IMR-90 (cell line): ENCODE measurements at regions not wholly inside any gene's neighbourhood (a gene's known extent, or its start where the extent isn't known, plus 50 kb on each side); places are given as distances from the start of the nearest gene placed in this dataset.

Experiments used
- ATAC-seq: fragments of 200-7000 bp; cut with Tn5 transposase; 2 replicates; pipeline ENCODE4 v1.9.1; 2020; ENCODE audit warnings: low read depth, mild to moderate bottlenecking, moderate library complexity
- BruUV-seq: library from RNA; stranded (reverse); fragments of 400-500 nt; replicated peaks from 2 replicates; lab custom pipeline; 2021; lab: Mats Ljungman, UMichigan
- CTCF ChIA-PET: fragments of 300-600 bp; formaldehyde crosslinking; extraction: SDS; loops from one replicate; lab custom pipeline; 2021; ENCODE audit warnings: antibody characterized with exemption; lab: Yijun Ruan, JAX
- POLR2A ChIA-PET: fragments of 300-600 bp; sonication (Branson Sonifier 250); formaldehyde crosslinking; loops from one replicate; lab custom pipeline; 2022; ENCODE audit warnings: antibody characterized with exemption; ENCODE audit not compliant: unreplicated experiment; lab: Charles Lee
- DNase-seq: peaks from one replicate; pipeline ENCODE4 v3.0.0; 2013
- H2AFZ ChIP-seq: replicated peaks from 2 replicates; pipeline ENCODE3; 2013; ENCODE audit warnings: low read length, mild to moderate bottlenecking; ENCODE audit not compliant: poor library complexity
- H2AK5ac ChIP-seq: 2 replicates; pipeline ENCODE4 v1.6.1; 2013; ENCODE audit warnings: low read depth, low read length, inconsistent platforms
- H2AK9ac ChIP-seq: replicated peaks from 2 replicates; pipeline ENCODE3; 2013; ENCODE audit warnings: mild to moderate bottlenecking, low read depth, low read length, moderate library complexity; ENCODE audit not compliant: poor library complexity
- H2BK120ac ChIP-seq: 2 replicates; pipeline ENCODE4 v1.6.1; 2013; ENCODE audit warnings: low read depth, low read length, inconsistent platforms
- H2BK15ac ChIP-seq: 3 replicates; pipeline ENCODE4 v1.6.1; 2013; ENCODE audit warnings: low read depth, low read length, inconsistent platforms
- H2BK20ac ChIP-seq: 2 replicates; pipeline ENCODE4 v1.6.1; 2013; ENCODE audit warnings: low read depth, mild to moderate bottlenecking, inconsistent platforms, low read length, moderate library complexity
- H2BK5ac ChIP-seq: 2 replicates; pipeline ENCODE4 v1.6.1; 2013; ENCODE audit warnings: mild to moderate bottlenecking, low read depth, low read length, inconsistent platforms; ENCODE audit not compliant: poor library complexity, severe bottlenecking
- H3K14ac ChIP-seq: replicated peaks from 2 replicates; pipeline ENCODE4 v1.6.1; 2013; ENCODE audit warnings: low read depth, low read length, inconsistent platforms
- H3K18ac ChIP-seq: 2 replicates; pipeline ENCODE4 v1.6.1; 2013; ENCODE audit warnings: low read depth, low read length, control low read depth
- H3K23ac ChIP-seq: 2 replicates; pipeline ENCODE4 v1.6.1; 2013; ENCODE audit warnings: low read depth, low read length, inconsistent platforms
- H3K27ac ChIP-seq: 2 replicates; pipeline ENCODE4 v1.5.1; 2013; ENCODE audit warnings: mild to moderate bottlenecking, control low read depth, low read length; ENCODE audit not compliant: insufficient read depth
- H3K27me3 ChIP-seq: 2 replicates; pipeline ENCODE4 v1.6.1; 2013; ENCODE audit warnings: low read length; ENCODE audit not compliant: control insufficient read depth, insufficient read depth
- H3K36me3 ChIP-seq: 2 replicates; pipeline ENCODE4 v1.6.1; 2013; ENCODE audit warnings: low read length, mixed read lengths; ENCODE audit not compliant: control insufficient read depth, insufficient read depth
- H3K4ac ChIP-seq: 2 replicates; pipeline ENCODE4 v1.6.1; 2013; ENCODE audit warnings: low read depth, low read length, inconsistent platforms
- H3K4me1 ChIP-seq: 2 replicates; pipeline ENCODE4 v1.6.1; 2013; ENCODE audit warnings: low read length, mixed read lengths; ENCODE audit not compliant: control insufficient read depth, insufficient read depth
- H3K4me2 ChIP-seq: 2 replicates; pipeline ENCODE4 v1.6.1; 2013; ENCODE audit warnings: low read depth, mild to moderate bottlenecking, control low read depth, low read length, moderate library complexity
- H3K4me3 ChIP-seq: 2 replicates; pipeline ENCODE4 v1.5.1; 2013; ENCODE audit warnings: low read depth, mild to moderate bottlenecking, control low read depth, low read length, moderate library complexity; ENCODE audit not compliant: insufficient read depth
- H3K56ac ChIP-seq: 2 replicates; pipeline ENCODE4 v1.6.1; 2013; ENCODE audit warnings: low read length, inconsistent platforms; ENCODE audit not compliant: insufficient read depth; ENCODE audit errors: extremely low read depth
- H3K79me1 ChIP-seq, 2 experiments: 2 replicates each; pipeline ENCODE4 v1.6.1; 2013; ENCODE audit warnings: low read length in 2 of 2, inconsistent platforms in 1 of 2, low read depth in 1 of 2
- H3K9ac ChIP-seq: 2 replicates; pipeline ENCODE4 v1.6.1; 2013; ENCODE audit warnings: low read depth, low read length, control low read depth
- H3K9me1 ChIP-seq: 2 replicates; pipeline ENCODE4 v1.6.1; 2013; ENCODE audit warnings: low read length, inconsistent platforms; ENCODE audit not compliant: insufficient read depth
- H3K9me3 ChIP-seq: 2 replicates; pipeline ENCODE4 v1.6.1; 2013; ENCODE audit warnings: low read length; ENCODE audit not compliant: control insufficient read depth, insufficient read depth
- H4K20me1 ChIP-seq: 2 replicates; pipeline ENCODE4 v1.6.1; 2013; ENCODE audit warnings: low read length, inconsistent platforms; ENCODE audit not compliant: insufficient read depth
- H4K5ac ChIP-seq: 2 replicates; pipeline ENCODE4 v1.6.1; 2013; ENCODE audit warnings: mild to moderate bottlenecking, low read depth, low read length, control low read depth
- H4K8ac ChIP-seq, 2 experiments: 2 replicates each; pipeline ENCODE4 v1.6.1; 2013; ENCODE audit warnings: low read depth in 2 of 2, low read length in 2 of 2, control low read depth in 1 of 2, inconsistent platforms in 1 of 2
- H4K91ac ChIP-seq: 2 replicates; pipeline ENCODE4 v1.6.1; 2013; ENCODE audit warnings: low read depth, low read length, inconsistent platforms; ENCODE audit not compliant: insufficient read depth
- BHLHE40 ChIP-seq: fragments of 150-350 bp; IDR thresholded peaks from 2 replicates; pipeline ENCODE4 v1.6.1; 2016; ENCODE audit warnings: mild to moderate bottlenecking, low read depth, low read length
- CHD1 ChIP-seq: IDR thresholded peaks from 2 replicates; pipeline ENCODE4 v1.6.1; 2012; ENCODE audit warnings: low read depth, low read length, improper control_type of control experiment
- MAFK ChIP-seq: IDR thresholded peaks from 2 replicates; pipeline ENCODE4 v1.6.1; 2012; ENCODE audit warnings: low read depth, low read length, improper control_type of control experiment
- POLR2A ChIP-seq: IDR thresholded peaks from 2 replicates; pipeline ENCODE4 v1.6.1; 2012; ENCODE audit warnings: mild to moderate bottlenecking, low read depth, low read length
- WGBS, 2 experiments: methylation state at CpG; one replicate each; pipeline versions ENCODE4 v1.1.5 to v1.1.7; 2013; ENCODE audit warnings: missing lambda C conversion rate in 2 of 2; ENCODE audit not compliant: insufficient read length in 1 of 2; ENCODE audit errors: extremely low coverage in 2 of 2; 5-methylcytosine and 5-hydroxymethylcytosine counted together
- dilution Hi-C: fragments of 300-500 bp; cut with HindIII; formaldehyde crosslinking; loops from one replicate; pipeline ENCODE4 v1.14.3; 2018; ENCODE audit warnings: low sequenced_read_pairs; ENCODE audit not compliant: unreplicated experiment
- in situ Hi-C: fragments of 300-500 bp; cut with MboI; formaldehyde crosslinking; loops from 3 replicates; pipeline ENCODE4 v1.14.3; 2019; ENCODE audit warnings: low sequenced_read_pairs, inconsistent platforms, mixed read lengths
- intact Hi-C: fragments of 100-400 bp; cut with micrococcal nuclease; formaldehyde crosslinking; loops from 2 replicates; pipeline ENCODE4 v1.10.0; 2022
- TF ChIP-seq, protein P1 (sequence below): fragments of 150-350 bp; IDR thresholded peaks from 2 replicates; pipeline ENCODE4 v1.6.1; 2016; ENCODE audit warnings: low read depth, mild to moderate bottlenecking, low read length, moderate library complexity, borderline replicate concordance

DNA sequence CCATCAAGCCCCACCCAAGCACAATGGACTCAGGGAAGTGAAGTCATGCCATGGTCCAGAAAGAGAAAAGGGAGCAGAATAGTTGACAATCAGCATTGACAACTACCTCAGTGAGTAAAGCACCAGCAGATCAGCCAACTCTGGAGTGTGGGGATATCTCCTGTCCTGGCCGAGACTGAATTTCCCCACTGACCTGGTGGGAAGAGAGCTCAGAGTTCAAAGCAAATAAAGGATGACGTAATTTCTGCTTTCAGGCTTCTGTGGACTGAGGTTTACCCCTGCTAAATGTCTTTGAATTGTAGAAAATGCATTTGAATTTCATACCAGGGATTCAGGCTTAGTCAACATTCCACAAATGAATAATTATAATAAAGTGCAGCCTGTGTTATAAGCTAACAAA lies 152.9 kb downstream of the CBLN1 start:
- no peaks in the 10 kb centered on the region for H3K9me3 ChIP-seq
- BruUV-seq, result no TSS peak
- H3K4me2 ChIP-seq, result no peak overlapping the region
- H3K36me3 ChIP-seq, result no peaks in the 10 kb centered on the region
- WGBS, 2 experiments, result no CpG with 5 or more reads among the region's 2 CpGs
- H4K91ac ChIP-seq, result no peak overlapping the region
- POLR2A ChIA-PET, result no interaction called here
- no peak overlapping the region for H3K9ac ChIP-seq
- H2AFZ ChIP-seq, result no peak overlapping the region
- no peak overlapping the region for H3K23ac ChIP-seq
- in situ Hi-C loops (no loop called here), dilution Hi-C loops (no loop called here), intact Hi-C loops (no loop called here)
- no peaks in the 10 kb centered on the region for H3K9me1 ChIP-seq
- H2BK15ac ChIP-seq, result no peak overlapping the region
- no peak overlapping the region for H2AK5ac ChIP-seq
- H3K4me1 ChIP-seq, result no peaks in the 10 kb centered on the region
- H3K4ac ChIP-seq, result no peak overlapping the region
- no peak overlapping the region for H2BK20ac ChIP-seq
- no peak overlapping the region for H3K27ac ChIP-seq
- no peak overlapping the region for H2BK5ac ChIP-seq
- H3K56ac ChIP-seq, result no peak overlapping the region
- DNase-seq (no peak), ATAC-seq (no peak)
- CTCF ChIA-PET, result no interaction called here
- no peak overlapping the region for H4K8ac ChIP-seq
- H3K14ac ChIP-seq, result no peak overlapping the region
- no peak overlapping the region for H3K4me3 ChIP-seq
- TF ChIP-seq MAFK, result no peak
- TF ChIP-seq, protein P1, sequence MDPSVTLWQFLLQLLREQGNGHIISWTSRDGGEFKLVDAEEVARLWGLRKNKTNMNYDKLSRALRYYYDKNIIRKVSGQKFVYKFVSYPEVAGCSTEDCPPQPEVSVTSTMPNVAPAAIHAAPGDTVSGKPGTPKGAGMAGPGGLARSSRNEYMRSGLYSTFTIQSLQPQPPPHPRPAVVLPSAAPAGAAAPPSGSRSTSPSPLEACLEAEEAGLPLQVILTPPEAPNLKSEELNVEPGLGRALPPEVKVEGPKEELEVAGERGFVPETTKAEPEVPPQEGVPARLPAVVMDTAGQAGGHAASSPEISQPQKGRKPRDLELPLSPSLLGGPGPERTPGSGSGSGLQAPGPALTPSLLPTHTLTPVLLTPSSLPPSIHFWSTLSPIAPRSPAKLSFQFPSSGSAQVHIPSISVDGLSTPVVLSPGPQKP, result no peak
- no peak for TF ChIP-seq CHD1
- TF ChIP-seq POLR2A, result no peak
- no peak for TF ChIP-seq BHLHE40
- no peaks in the 10 kb centered on the region for H4K20me1 ChIP-seq
- no peak overlapping the region for H2BK120ac ChIP-seq
- no peak overlapping the region for H2AK9ac ChIP-seq
- no peak overlapping the region for H3K18ac ChIP-seq
- H3K79me1 ChIP-seq, result no peaks in the 10 kb centered on the region
- H3K27me3 ChIP-seq, result no peaks in the 10 kb centered on the region
- H4K5ac ChIP-seq, result no peak overlapping the region
